GM12878 (cell line): ENCODE measurements at regions not wholly inside any gene's neighbourhood (a gene's known extent, or its start where the extent isn't known, plus 50 kb on each side); places are given as distances from the start of the nearest gene placed in this dataset.

Experiments
- ATAC-seq: fragments of 200-7000 bp; cut with Tn5 transposase; 3 replicates; pipeline ENCODE4 v1.9.1; 2020; ENCODE audit warnings: mild to moderate bottlenecking, moderate library complexity
- BruUV-seq: library from RNA; stranded (reverse); fragments of 400-500 nt; replicated peaks from 2 replicates; lab custom pipeline; 2021; lab: Mats Ljungman, UMichigan
- CTCF ChIA-PET: fragments of 300-600 bp; sonication (Branson Sonifier 250); formaldehyde crosslinking; extraction: SDS; loops from one replicate; lab custom pipeline; 2021; ENCODE audit warnings: inconsistent platforms; lab: Yijun Ruan, JAX
- POLR2A ChIA-PET: fragments of 350-600 bp; formaldehyde crosslinking; extraction: SDS; loops from one replicate; lab custom pipeline; 2021; ENCODE audit warnings: inconsistent platforms; lab: Charles Lee
- RAD21 ChIA-PET: fragments of 300-600 bp; sonication (Branson Sonifier 250); formaldehyde crosslinking; loops from one replicate; lab custom pipeline; 2023; ENCODE audit warnings: antibody characterized with exemption; ENCODE audit not compliant: unreplicated experiment; lab: Charles Lee
- SMC1A ChIA-PET: fragments of 300-600 bp; sonication (Branson Sonifier 250); formaldehyde crosslinking; loops from one replicate; lab custom pipeline; 2023; ENCODE audit not compliant: unreplicated experiment, uncharacterized antibody; lab: Charles Lee
- DNase-seq: peaks from one replicate; pipeline ENCODE4 v3.0.0-alpha.2; 2011; ENCODE audit warnings: low read depth, low spot score
- FAIRE-seq: peaks from 3 replicates; lab custom pipeline; 2011; peaks lifted over from hg19 to GRCh38; lab: Jason Lieb, UNC
- H2AFZ ChIP-seq: 2 replicates; pipeline ENCODE4 v1.6.0; 2011; ENCODE audit warnings: low read depth, low read length, control low read depth; ENCODE audit not compliant: control insufficient read depth
- H3K27ac ChIP-seq: 2 replicates; pipeline ENCODE4 v1.5.1; 2011; ENCODE audit warnings: control low read depth; ENCODE audit not compliant: control insufficient read depth, insufficient read depth
- H3K27me3 ChIP-seq, 2 experiments: replicated peaks in 1 of 2; 2 replicates each; pipeline versions ENCODE4 v1.6.0 to v1.6.1; 2011; ENCODE audit warnings: low read length in 1 of 2; ENCODE audit not compliant: control insufficient read depth in 2 of 2, insufficient read depth in 2 of 2
- H3K36me3 ChIP-seq, 2 experiments: 2 replicates each; pipeline ENCODE4 v1.5.1; 2011; ENCODE audit warnings: low read length in 1 of 2; ENCODE audit not compliant: control insufficient read depth in 2 of 2, insufficient read depth in 2 of 2
- H3K4me1 ChIP-seq: 2 replicates; pipeline ENCODE4 v1.6.1; 2011; ENCODE audit warnings: mild to moderate bottlenecking, low read length, moderate library complexity, mixed read lengths; ENCODE audit not compliant: control insufficient read depth, insufficient read depth
- H3K4me2 ChIP-seq: 2 replicates; pipeline ENCODE4 v1.6.0; 2011; ENCODE audit warnings: control low read depth; ENCODE audit not compliant: control insufficient read depth, insufficient read depth
- H3K4me3 ChIP-seq: fragments of 200-600 bp; sonication (generic); 2 replicates; pipeline ENCODE4 v1.5.1; 2016
- H3K79me2 ChIP-seq: 2 replicates; pipeline ENCODE4 v1.6.0; 2011; ENCODE audit warnings: low read length; ENCODE audit not compliant: control insufficient read depth, insufficient read depth
- H3K9ac ChIP-seq: 2 replicates; pipeline ENCODE4 v1.8.0; 2011; ENCODE audit warnings: low read length, control low read depth, mixed read lengths; ENCODE audit not compliant: control insufficient read depth, insufficient read depth
- H3K9me3 ChIP-seq: replicated peaks from 3 replicates; pipeline ENCODE4 v1.5.1; 2011; ENCODE audit warnings: mild to moderate bottlenecking, low read length; ENCODE audit not compliant: control insufficient read depth, insufficient read depth
- H4K20me1 ChIP-seq: 2 replicates; pipeline ENCODE4 v1.6.0; 2011; ENCODE audit not compliant: control insufficient read depth, insufficient read depth
- BCLAF1 ChIP-seq: fragments of 450-650 bp; IDR thresholded peaks from 2 replicates; pipeline ENCODE4 v1.6.1; 2017; ENCODE audit warnings: antibody characterized with exemption, mild to moderate bottlenecking, moderate library complexity
- GABPA ChIP-seq: IDR thresholded peaks from 2 replicates; pipeline ENCODE4 v1.6.1; 2014; ENCODE audit warnings: antibody characterized with exemption, low read depth, mild to moderate bottlenecking, inconsistent platforms
- GATAD2B ChIP-seq: fragments of 450-650 bp; conservative IDR thresholded peaks from 2 replicates; pipeline ENCODE4 v1.6.1; 2017; ENCODE audit warnings: low read depth, mild to moderate bottlenecking, moderate library complexity
- MAX ChIP-seq: IDR thresholded peaks from 2 replicates; pipeline ENCODE4 v1.6.1; 2012; ENCODE audit warnings: low read depth, low read length, improper control_type of control experiment
- MTA3 ChIP-seq: IDR thresholded peaks from 2 replicates; pipeline ENCODE4 v1.6.1; 2012; ENCODE audit warnings: low read length, inconsistent platforms, borderline replicate concordance
- MYB ChIP-seq: fragments of 150-350 bp; IDR thresholded peaks from 2 replicates; pipeline ENCODE4 v1.6.1; 2014; ENCODE audit warnings: mild to moderate bottlenecking, low read depth, low read length, borderline replicate concordance
- PML ChIP-seq: IDR thresholded peaks from 2 replicates; pipeline ENCODE4 v1.6.1; 2012; ENCODE audit warnings: low read length, inconsistent platforms
- RAD51 ChIP-seq: fragments of 450-650 bp; IDR thresholded peaks from 2 replicates; pipeline ENCODE4 v1.6.1; 2016; ENCODE audit warnings: moderate library complexity, mild to moderate bottlenecking, inconsistent platforms
- WGBS: methylation state at CpG from one replicate; pipeline ENCODE4 v1.1.6; 2016; ENCODE audit warnings: low lambda C conversion rate; ENCODE audit not compliant: insufficient replicate concordance, insufficient coverage; ENCODE audit errors: missing lambda C conversion rate; 5-methylcytosine and 5-hydroxymethylcytosine counted together
- in situ Hi-C: fragments of 300-500 bp; cut with MboI; formaldehyde crosslinking; loops from 9 replicates; pipeline ENCODE4 v1.14.3; 2018; ENCODE audit warnings: mixed read lengths
- intact Hi-C: fragments of 100-400 bp; cut with micrococcal nuclease; formaldehyde crosslinking; loops from one replicate; pipeline ENCODE4 v1.14.2; 2022; ENCODE audit not compliant: unreplicated experiment

GRCh38 chrY:7866976-7867375 lies 955.4 kb upstream of the AMELY start:
- no peak overlapping the region for H3K4me3 ChIP-seq
- ChIA-PET CTCF (no interaction called here), SMC1A (no interaction called here)
- no peaks in the 10 kb centered on the region for H3K9me3 ChIP-seq
- H3K4me2 ChIP-seq, result no peak overlapping the region
- FAIRE-seq (no peak), DNase-seq (no peak)
- no peak overlapping the region for H2AFZ ChIP-seq
- no CpG with 5 or more reads among the region's 2 CpGs for WGBS
- TF ChIP-seq MTA3, result no peak
- TF ChIP-seq, all 136 proteins: peak for 0
- Histone ChIP-seq H3K4me1 (no peaks in the 10 kb centered on the region), H3K36me3 (no peaks in the 10 kb centered on the region), H3K9ac (no peak overlapping the region), H3K79me2 (no peaks in the 10 kb centered on the region), H3K27me3 (no peaks in the 10 kb centered on the region), H3K27ac (no peak overlapping the region), H4K20me1 (no peaks in the 10 kb centered on the region)
- intact Hi-C loops (no loop called here), in situ Hi-C loops (no loop called here)
- ChIA-PET POLR2A (no interaction called here), RAD21 (no interaction called here)
- no TSS peak for BruUV-seq
- no peak for ATAC-seq

DNA sequence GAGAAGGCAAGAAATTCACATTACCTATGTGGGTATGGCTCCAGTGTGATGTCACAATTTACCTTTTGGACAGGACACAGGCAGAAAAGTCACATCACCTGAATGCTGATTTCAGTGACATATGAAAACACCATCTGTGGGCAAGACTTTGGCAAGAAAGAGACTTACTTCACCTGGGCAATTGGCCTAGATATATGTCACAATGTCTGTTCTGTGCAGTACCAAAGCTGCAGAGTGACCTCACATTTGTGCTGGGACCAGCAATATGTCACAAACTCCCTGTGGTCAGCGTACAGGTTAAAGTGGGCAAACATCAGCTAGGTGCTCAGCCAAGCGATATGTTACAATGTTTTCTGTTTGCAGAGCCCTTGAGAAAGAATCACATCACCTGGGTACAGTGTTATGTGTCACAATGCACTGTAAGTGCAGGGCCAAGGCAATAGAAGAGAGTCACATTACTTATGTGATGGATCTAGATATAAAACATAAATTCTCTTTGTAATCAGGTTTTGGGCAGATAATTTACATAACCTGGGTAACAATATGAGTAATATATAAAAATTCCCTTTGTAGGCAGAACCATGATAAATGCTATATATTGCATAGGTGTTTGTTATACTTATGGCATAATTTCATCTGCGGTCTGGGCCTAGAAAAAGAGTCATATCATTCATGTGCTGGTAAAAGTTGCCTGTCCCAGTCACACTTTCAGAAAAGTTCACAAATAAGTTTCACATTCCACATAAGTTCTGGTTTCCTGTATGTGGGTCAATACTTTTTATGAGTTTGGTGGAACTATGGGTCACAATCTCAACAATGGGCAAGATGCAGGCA lies 949.4 kb upstream of the AMELY start:
- FAIRE-seq (no peak), ATAC-seq (no peak)
- no peaks in the 10 kb centered on the region for H3K36me3 ChIP-seq

More for the DNA sequence above, 949.4 kb upstream of the AMELY start:
- no peak overlapping the region for H3K27ac ChIP-seq
- no TSS peak for BruUV-seq
- no peak overlapping the region for H3K4me2 ChIP-seq
- RAD21 ChIA-PET, result no interaction called here
- no peak overlapping the region for H2AFZ ChIP-seq
- SMC1A ChIA-PET, result no interaction called here
- H3K4me1 ChIP-seq, result no peaks in the 10 kb centered on the region
- TF ChIP-seq BCLAF1 (no peak), GATAD2B (no peak), RAD51 (no peak), PML (no peak), GABPA (no peak), MYB (no peak), MAX (no peak)
- POLR2A ChIA-PET, result no interaction called here
- in situ Hi-C loops, result no loop called here
- no CpG with 5 or more reads among the region's 3 CpGs for WGBS
- H3K9ac ChIP-seq, result no peak overlapping the region
- no peak for DNase-seq
- no peaks in the 10 kb centered on the region for H3K9me3 ChIP-seq
- intact Hi-C loops, result no loop called here
- H3K27me3 ChIP-seq, result no peaks in the 10 kb centered on the region
- no peaks in the 10 kb centered on the region for H4K20me1 ChIP-seq
- no peaks in the 10 kb centered on the region for H3K79me2 ChIP-seq
- CTCF ChIA-PET, result no interaction called here
- no peak overlapping the region for H3K4me3 ChIP-seq
